Mucosa of rectum (tissue), 2 donors: ENCODE measurements at regions not wholly inside any gene's neighbourhood (a gene's known extent, or its start where the extent isn't known, plus 50 kb on each side); places are given as distances from the start of the nearest gene placed in this dataset.
"Not testable (repeated sequence)": the region's sequence is repeated elsewhere in the genome, so short reads cannot be mapped to it uniquely, and the experiment has no call there.

Source experiments
- H3K27ac ChIP-seq, 2 donors: one replicate each; pipeline ENCODE4 v1.7.0; 2013; ENCODE audit warnings: inconsistent platforms in 2 of 2, low read depth in 2 of 2, low read length in 2 of 2
- H3K27me3 ChIP-seq, 2 donors: one replicate each; pipeline ENCODE4 v1.7.0; 2013; ENCODE audit warnings: low read length in 2 of 2; ENCODE audit not compliant: control insufficient read depth in 2 of 2, insufficient read depth in 2 of 2
- H3K36me3 ChIP-seq, 2 donors: one replicate each; pipeline ENCODE4 v1.7.0; 2013; ENCODE audit warnings: low read length in 2 of 2; ENCODE audit not compliant: control insufficient read depth in 2 of 2, insufficient read depth in 2 of 2
- H3K4me1 ChIP-seq, 2 donors: one replicate each; pipeline ENCODE4 v1.7.0; 2013; ENCODE audit warnings: low read length in 2 of 2, mild to moderate bottlenecking in 1 of 2; ENCODE audit not compliant: control insufficient read depth in 2 of 2, insufficient read depth in 2 of 2
- H3K4me3 ChIP-seq, 2 donors: one replicate each; pipeline ENCODE4 v1.7.0; 2013; ENCODE audit warnings: low read length in 2 of 2
- H3K9ac ChIP-seq, 2 donors: one replicate each; pipeline ENCODE4 v1.7.0; 2013; ENCODE audit warnings: low read length in 2 of 2, low read depth in 1 of 2, mild to moderate bottlenecking in 1 of 2
- H3K9me3 ChIP-seq, 2 donors: one replicate each; pipeline ENCODE4 v1.7.0; 2013; ENCODE audit warnings: low read length in 2 of 2; ENCODE audit not compliant: control insufficient read depth in 2 of 2
- donor health status: healthy.
- donor health status: Normal muscosa, but diverticular disease.

GRCh38 chr15:22173029-22173998 lies 93.0 kb downstream of the OR4M2 start:
- H3K9ac ChIP-seq, H3K27ac ChIP-seq, H3K4me1 ChIP-seq, H3K4me3 ChIP-seq, H3K27me3 ChIP-seq, H3K36me3 ChIP-seq, H3K9me3 ChIP-seq: not testable (repeated sequence)

GRCh38 chr15:22174088-22174487 lies 93.8 kb downstream of the OR4M2 start:
- H3K9ac ChIP-seq, H3K27me3 ChIP-seq, H3K9me3 ChIP-seq, H3K4me1 ChIP-seq, H3K27ac ChIP-seq, H3K36me3 ChIP-seq, H3K4me3 ChIP-seq: not testable (repeated sequence)

DNA sequence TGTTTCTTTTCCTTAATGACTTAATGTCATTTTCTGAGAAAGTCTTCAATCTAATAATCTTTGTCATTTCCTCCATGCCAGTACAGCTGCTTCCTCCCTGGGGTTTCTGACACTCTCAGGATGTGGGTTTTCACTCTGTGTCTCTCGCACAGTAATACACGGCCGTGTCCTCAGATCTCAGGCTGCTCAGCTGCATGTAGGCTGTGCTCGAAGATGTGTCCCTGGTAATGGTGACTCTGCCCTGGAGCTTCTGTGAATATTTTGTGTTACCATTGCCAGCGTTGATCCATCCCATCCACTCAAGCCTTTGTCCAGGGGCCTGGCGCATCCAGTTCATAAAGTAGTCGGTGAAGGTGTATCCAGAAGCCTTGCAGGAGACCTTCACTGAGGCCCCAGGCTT lies 97.6 kb downstream of the OR4M2 start:
- not testable (repeated sequence) for H3K4me1 ChIP-seq, H3K27ac ChIP-seq, H3K9ac ChIP-seq, H3K4me3 ChIP-seq, H3K9me3 ChIP-seq, H3K36me3 ChIP-seq, H3K27me3 ChIP-seq

DNA sequence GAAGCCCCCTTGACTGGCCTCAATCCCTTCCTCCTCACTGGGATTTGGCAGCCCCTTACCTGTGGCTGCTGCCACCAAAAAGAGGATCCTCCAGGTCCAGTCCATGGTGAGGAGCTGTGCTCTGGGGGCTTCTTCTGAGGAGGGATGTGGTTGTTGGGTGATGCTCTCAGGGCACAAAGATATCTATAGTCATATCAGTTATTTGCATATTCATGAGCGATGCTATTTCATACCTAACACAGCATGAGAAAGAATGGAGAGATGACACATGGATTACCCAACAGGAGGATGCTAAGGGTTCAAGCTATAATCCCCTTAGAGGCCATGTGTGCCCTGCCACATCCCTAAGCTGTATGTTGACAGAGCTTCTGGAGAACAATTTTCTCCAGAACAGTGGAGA lies 98.1 kb downstream of the OR4M2 start:
- H3K27ac ChIP-seq, H3K9me3 ChIP-seq, H3K4me1 ChIP-seq, H3K36me3 ChIP-seq, H3K27me3 ChIP-seq, H3K9ac ChIP-seq, H3K4me3 ChIP-seq: not testable (repeated sequence)

- H3K36me3 ChIP-seq, H3K27me3 ChIP-seq, H3K4me3 ChIP-seq, H3K9me3 ChIP-seq, H3K4me1 ChIP-seq, H3K27ac ChIP-seq, H3K9ac ChIP-seq: not testable (repeated sequence)
Measured at GRCh38 chr15:22179043-22179442, 98.7 kb downstream of the OR4M2 start.

- H3K27ac ChIP-seq, H3K36me3 ChIP-seq, H3K4me3 ChIP-seq, H3K9ac ChIP-seq, H3K9me3 ChIP-seq, H3K4me1 ChIP-seq, H3K27me3 ChIP-seq: not testable (repeated sequence)
Measured at GRCh38 chr15:22180611-22181010, 100.3 kb downstream of the OR4M2 start.

DNA sequence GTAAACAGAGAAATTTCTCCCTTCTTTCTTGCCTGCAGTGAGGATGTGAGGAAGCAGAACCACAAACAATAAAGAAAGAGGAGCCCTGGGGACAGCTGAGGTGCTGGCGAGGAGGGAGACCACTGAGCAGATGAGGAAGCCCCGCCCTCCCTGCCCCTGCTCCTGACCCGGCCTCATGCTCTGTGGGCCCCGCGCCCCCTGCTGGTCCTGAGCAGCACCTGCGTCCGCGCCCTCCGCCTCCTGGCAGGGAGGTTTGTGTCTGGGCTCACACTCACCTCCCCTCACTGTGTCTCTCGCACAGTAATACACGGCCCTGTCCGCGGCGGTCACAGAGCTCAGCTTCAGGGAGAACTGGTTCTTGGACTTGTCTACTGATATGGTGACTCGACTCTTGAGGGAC lies 104.4 kb downstream of the OR4M2 start:
- not testable (repeated sequence) for H3K9ac ChIP-seq, H3K9me3 ChIP-seq, H3K4me1 ChIP-seq, H3K27me3 ChIP-seq, H3K27ac ChIP-seq, H3K36me3 ChIP-seq, H3K4me3 ChIP-seq

GRCh38 chr15:22186846-22187532 lies 106.7 kb downstream of the OR4M2 start:
- H3K9me3 ChIP-seq, H3K36me3 ChIP-seq: not testable (repeated sequence)

DNA sequence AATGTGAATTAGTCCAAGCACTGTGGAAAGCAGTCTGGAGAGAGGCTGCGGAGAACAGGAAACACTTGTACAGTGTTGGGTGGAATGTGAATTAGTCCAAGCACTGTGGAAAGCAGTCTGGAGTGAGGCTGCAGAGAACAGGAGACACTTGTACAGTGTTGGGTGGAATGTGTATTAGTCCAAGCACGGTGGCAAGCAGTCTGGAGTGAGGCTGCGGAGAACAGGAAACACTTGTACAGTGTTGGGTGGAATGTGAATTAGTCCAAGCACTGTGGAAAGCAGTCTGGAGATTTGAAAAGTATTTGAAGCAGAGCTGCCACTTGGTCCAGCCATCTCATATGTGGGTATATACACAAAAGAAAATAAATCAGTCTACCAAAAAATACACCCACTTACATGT lies 111.5 kb downstream of the OR4M2 start:
- H3K4me1 ChIP-seq, H3K27me3 ChIP-seq: not testable (repeated sequence)

More at GRCh38 chr15:22186846-22187532, 106.7 kb downstream of the OR4M2 start:
- H3K27ac ChIP-seq, H3K4me1 ChIP-seq, H3K27me3 ChIP-seq, H3K9ac ChIP-seq, H3K4me3 ChIP-seq: not testable (repeated sequence)

GRCh38 chr15:22194739-22195617 lies 114.7 kb downstream of the OR4M2 start:
- not testable (repeated sequence) for H3K9ac ChIP-seq, H3K27ac ChIP-seq, H3K36me3 ChIP-seq, H3K9me3 ChIP-seq, H3K4me1 ChIP-seq, H3K4me3 ChIP-seq, H3K27me3 ChIP-seq

More for the DNA sequence above, 111.5 kb downstream of the OR4M2 start:
- H3K4me3 ChIP-seq, H3K36me3 ChIP-seq, H3K9ac ChIP-seq, H3K9me3 ChIP-seq, H3K27ac ChIP-seq: not testable (repeated sequence)
